B cell (primary cell): ENCODE measurements at regions not wholly inside any gene's neighbourhood (a gene's known extent, or its start where the extent isn't known, plus 50 kb on each side); places are given as distances from the start of the nearest gene placed in this dataset.
"Not testable (repeated sequence)": the region's sequence is repeated elsewhere in the genome, so short reads cannot be mapped to it uniquely, and the experiment has no call there.

Source experiments
- ATAC-seq: fragments of 200-7000 bp; cut with Tn5 transposase; one replicate; pipeline ENCODE4 v1.10.0; 2021; ENCODE audit warnings: low read depth, mild to moderate bottlenecking, moderate number of reproducible peaks, moderate library complexity
- CTCF ChIA-PET: fragments of 350-600 bp; sonication (Branson Sonifier 250); formaldehyde crosslinking; loops from one replicate; lab custom pipeline; 2021; ENCODE audit warnings: antibody characterized with exemption, inconsistent platforms; lab: Charles Lee
- POLR2A ChIA-PET: fragments of 350-600 bp; sonication (Branson Sonifier 250); formaldehyde crosslinking; loops from one replicate; lab custom pipeline; 2021; ENCODE audit warnings: antibody characterized with exemption; lab: Charles Lee
- DNase-seq: peaks from one replicate; pipeline ENCODE4 v3.0.0; 2013
- H2AFZ ChIP-seq: 2 replicates; pipeline ENCODE4 v1.6.1; 2012; ENCODE audit warnings: mild to moderate bottlenecking, low read depth, low read length; ENCODE audit not compliant: insufficient read depth, poor library complexity, severe bottlenecking
- H3K27ac ChIP-seq, 2 donors: 1 replicate in 1 of 2; 2 replicates in 1 of 2; pipeline ENCODE4 v1.5.1; 2012 to 2013; ENCODE audit warnings: low read length in 2 of 2, mild to moderate bottlenecking in 2 of 2, moderate library complexity in 1 of 2
- H3K27me3 ChIP-seq, 4 experiments: fragments of 200-600 bp in 1 of 4; sonication (generic) in 1 of 4; replicated peaks in 1 of 4; 1 replicate in 2 of 4; 2 replicates in 2 of 4; pipeline versions ENCODE4 v1.6.1 to v1.7.0; 2013 to 2016; ENCODE audit warnings: low read length in 3 of 4, mild to moderate bottlenecking in 2 of 4, mixed read lengths in 1 of 4, moderate library complexity in 1 of 4; ENCODE audit not compliant: insufficient read depth in 4 of 4, control insufficient read depth in 3 of 4; ENCODE audit errors: control extremely low read depth in 1 of 4
- H3K36me3 ChIP-seq, 2 experiments: replicated peaks in 1 of 2; 1 replicate in 1 of 2; 2 replicates in 1 of 2; pipeline versions ENCODE4 v1.6.1 to v1.7.1; 2013; ENCODE audit warnings: low read length in 1 of 2; ENCODE audit not compliant: insufficient read depth in 2 of 2, control insufficient read depth in 1 of 2; ENCODE audit errors: control extremely low read depth in 1 of 2, extremely low read depth in 1 of 2
- H3K4me1 ChIP-seq, 2 donors: fragments of 200-600 bp in 1 of 2; sonication (generic) in 1 of 2; 1 replicate in 1 of 2; 2 replicates in 1 of 2; pipeline versions ENCODE4 v1.5.1 to v1.6.1; 2013 to 2017; ENCODE audit warnings: low read length in 2 of 2; ENCODE audit not compliant: control insufficient read depth in 2 of 2, insufficient read depth in 2 of 2
- H3K4me2 ChIP-seq: replicated peaks from 2 replicates; pipeline ENCODE3; 2012; ENCODE audit warnings: mild to moderate bottlenecking, low read depth, low read length; ENCODE audit not compliant: poor library complexity, severe bottlenecking
- H3K4me3 ChIP-seq, 5 experiments: fragments of 200-600 bp in 1 of 5; sonication (generic) in 1 of 5; 1 replicate in 3 of 5; 2 replicates in 2 of 5; pipeline versions ENCODE4 v1.5.1 to v1.7.0; 2011 to 2016; ENCODE audit warnings: low read length in 4 of 5, mild to moderate bottlenecking in 4 of 5, low read depth in 2 of 5, control low read depth in 1 of 5, moderate library complexity in 1 of 5; ENCODE audit not compliant: insufficient read depth in 1 of 5; ENCODE audit errors: control extremely low read depth in 1 of 5, extremely low read depth in 1 of 5
- H3K79me2 ChIP-seq: fragments of 200-600 bp; sonication (generic); one replicate; pipeline ENCODE4 v1.6.0; 2016; ENCODE audit warnings: low read length; ENCODE audit not compliant: control insufficient read depth, insufficient read depth
- H3K9ac ChIP-seq: fragments of 200-600 bp; sonication (generic); 2 replicates; pipeline ENCODE4 v1.6.1; 2017; ENCODE audit warnings: mild to moderate bottlenecking, low read length, moderate library complexity
- H3K9me3 ChIP-seq, 3 donors: one replicate each; pipeline versions ENCODE4 v1.6.1 to v1.7.1; 2013; ENCODE audit warnings: low read length in 2 of 3; ENCODE audit not compliant: control insufficient read depth in 2 of 3, insufficient read depth in 1 of 3; ENCODE audit errors: control extremely low read depth in 1 of 3
- H4K20me1 ChIP-seq: 2 replicates; pipeline ENCODE4 v1.6.0; 2012; ENCODE audit warnings: mild to moderate bottlenecking, low read length; ENCODE audit not compliant: insufficient read depth, control insufficient read depth, poor library complexity, severe bottlenecking
- H3K27ac Mint-ChIP-seq: one replicate; pipeline ENCODE4 v1.8.0; 2021; ENCODE audit warnings: mixed read lengths
- H3K27me3 Mint-ChIP-seq: one replicate; pipeline ENCODE4 v1.8.0; 2021; ENCODE audit warnings: mixed read lengths
- H3K4me1 Mint-ChIP-seq: one replicate; pipeline ENCODE4 v1.8.0; 2021; ENCODE audit warnings: mixed read lengths
- H3K4me3 Mint-ChIP-seq: one replicate; pipeline ENCODE4 v1.8.0; 2021; ENCODE audit warnings: mixed read lengths
- H3K9me3 Mint-ChIP-seq: one replicate; pipeline ENCODE4 v1.8.0; 2022; ENCODE audit warnings: mixed read lengths; ENCODE audit not compliant: insufficient read depth
- EZH2 ChIP-seq: IDR thresholded peaks from 2 replicates; pipeline ENCODE4 v1.6.1; 2012; ENCODE audit warnings: borderline replicate concordance, low read depth, mild to moderate bottlenecking, moderate library complexity, low read length; ENCODE audit not compliant: insufficient read depth, poor library complexity, severe bottlenecking
- WGBS: methylation state at CpG from one replicate; pipeline ENCODE4 v1.1.5; 2013; ENCODE audit warnings: missing lambda C conversion rate; ENCODE audit not compliant: insufficient coverage; 5-methylcytosine and 5-hydroxymethylcytosine counted together
- intact Hi-C: fragments of 100-400 bp; cut with micrococcal nuclease; formaldehyde crosslinking; loops from one replicate; pipeline ENCODE4 v1.10.0; 2022
- TF ChIP-seq, protein P1 (sequence below): fragments of 200-600 bp; IDR thresholded peaks from one replicate; pipeline ENCODE4 v1.8.0; 2022; ENCODE audit warnings: antibody characterized with exemption, mild to moderate bottlenecking

DNA sequence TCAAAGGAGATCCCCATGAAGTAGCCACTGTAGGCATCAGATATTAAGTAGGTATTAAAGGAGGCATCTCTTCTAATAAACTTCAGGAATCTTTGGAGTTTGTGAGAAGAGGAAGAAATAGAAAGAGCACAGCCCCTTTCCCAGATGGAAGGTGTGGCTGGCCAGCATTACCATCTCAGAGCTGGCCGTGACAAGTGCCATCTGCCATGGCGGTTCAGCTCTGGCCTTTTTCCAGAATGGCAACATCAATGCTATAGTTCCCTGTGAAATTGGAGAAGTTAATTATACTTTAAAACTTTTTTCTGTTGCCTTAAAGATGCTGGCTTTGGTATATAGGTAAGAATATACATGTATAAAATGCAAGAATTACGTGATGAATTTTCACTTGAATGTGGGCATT lies 51.9 kb upstream of the MCUR1 start:
- Histone ChIP-seq H3K9me3 (no peaks in the 10 kb centered on the region), H3K4me2 (no peak overlapping the region), H3K27ac (no peak overlapping the region), H3K9ac (no peak overlapping the region), H4K20me1 (no peaks in the 10 kb centered on the region), H2AFZ (no peak overlapping the region), H3K27me3 (peaks cover 0 to 5% (median 1%) of the 10 kb centered on the region in 4 experiments), H3K36me3 (no peaks in the 10 kb centered on the region), H3K4me3 (no peak overlapping the region), H3K4me1 (no peaks in the 10 kb centered on the region), H3K79me2 (no peaks in the 10 kb centered on the region)
- Mint-ChIP-seq H3K4me1 (peaks cover 3% of the 10 kb centered on the region), H3K27ac (no peak overlapping the region), H3K27me3 (peaks cover 24% of the 10 kb centered on the region), H3K4me3 (no peak overlapping the region), H3K9me3 (no peaks in the 10 kb centered on the region)
- DNase-seq, result no peak
- POLR2A ChIA-PET, result no interaction called here
- intact Hi-C loops, result no loop called here
- CTCF ChIA-PET, result interaction anchor here (0.6 kb wide), 1 partner anchor 201 kb away, joined by 6 read pairs; no protein-coding TSS in a partner anchor
- WGBS, result 92% methylated on average over 2 of the region's 3 CpGs
- ATAC-seq, result no peak
- no peak for TF ChIP-seq EZH2
- TF ChIP-seq, protein P1, sequence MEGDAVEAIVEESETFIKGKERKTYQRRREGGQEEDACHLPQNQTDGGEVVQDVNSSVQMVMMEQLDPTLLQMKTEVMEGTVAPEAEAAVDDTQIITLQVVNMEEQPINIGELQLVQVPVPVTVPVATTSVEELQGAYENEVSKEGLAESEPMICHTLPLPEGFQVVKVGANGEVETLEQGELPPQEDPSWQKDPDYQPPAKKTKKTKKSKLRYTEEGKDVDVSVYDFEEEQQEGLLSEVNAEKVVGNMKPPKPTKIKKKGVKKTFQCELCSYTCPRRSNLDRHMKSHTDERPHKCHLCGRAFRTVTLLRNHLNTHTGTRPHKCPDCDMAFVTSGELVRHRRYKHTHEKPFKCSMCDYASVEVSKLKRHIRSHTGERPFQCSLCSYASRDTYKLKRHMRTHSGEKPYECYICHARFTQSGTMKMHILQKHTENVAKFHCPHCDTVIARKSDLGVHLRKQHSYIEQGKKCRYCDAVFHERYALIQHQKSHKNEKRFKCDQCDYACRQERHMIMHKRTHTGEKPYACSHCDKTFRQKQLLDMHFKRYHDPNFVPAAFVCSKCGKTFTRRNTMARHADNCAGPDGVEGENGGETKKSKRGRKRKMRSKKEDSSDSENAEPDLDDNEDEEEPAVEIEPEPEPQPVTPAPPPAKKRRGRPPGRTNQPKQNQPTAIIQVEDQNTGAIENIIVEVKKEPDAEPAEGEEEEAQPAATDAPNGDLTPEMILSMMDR, result no peak

DNA sequence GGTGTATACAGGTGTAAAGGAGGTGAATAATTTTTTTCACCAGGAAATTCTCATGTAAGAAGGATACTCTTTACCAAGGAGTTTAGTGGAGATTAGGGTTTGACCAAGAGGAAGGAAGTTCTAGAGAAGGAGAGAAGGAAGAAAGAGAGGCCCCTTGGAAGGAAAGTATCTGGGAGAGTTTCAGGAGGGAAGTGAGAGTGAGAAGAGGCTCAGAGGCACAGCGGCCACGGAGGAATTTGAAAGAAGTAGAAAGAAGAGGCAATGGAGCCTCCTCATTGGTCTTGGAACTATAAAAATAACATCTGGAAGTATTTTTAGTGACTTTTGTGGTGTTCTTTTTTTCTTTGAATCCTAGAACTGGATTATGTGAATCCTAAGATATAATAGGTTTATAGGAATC lies 50.8 kb upstream of the MCUR1 start:
- peaks cover 0 to 2% of the 10 kb centered on the region in 2 donors for H3K4me1 ChIP-seq
- H3K27me3 Mint-ChIP-seq, result peaks cover 35% of the 10 kb centered on the region
- intact Hi-C loops, result no loop called here
- no peak overlapping the region for H2AFZ ChIP-seq
- no peak overlapping the region for H3K27ac Mint-ChIP-seq
- no peak overlapping the region for H3K27ac ChIP-seq
- no peak overlapping the region for H3K4me3 ChIP-seq
- H3K4me1 Mint-ChIP-seq, result peaks cover 6% of the 10 kb centered on the region
- ATAC-seq (no peak), DNase-seq (no peak)
- H3K4me3 Mint-ChIP-seq, result no peak overlapping the region
- no peaks in the 10 kb centered on the region for H3K36me3 ChIP-seq
- WGBS, result 10% methylated on average over 2 of the region's 2 CpGs
- CTCF ChIA-PET, result no interaction called here
- no peaks in the 10 kb centered on the region for H4K20me1 ChIP-seq
- TF ChIP-seq, protein P1, result no peak
- TF ChIP-seq EZH2, result no peak
- peaks cover 0 to 15% (median 11%) of the 10 kb centered on the region in 4 experiments for H3K27me3 ChIP-seq
- H3K4me2 ChIP-seq, result no peak overlapping the region
- POLR2A ChIA-PET, result no interaction called here
- no peak overlapping the region for H3K9ac ChIP-seq
- no peaks in the 10 kb centered on the region for H3K79me2 ChIP-seq
- H3K9me3 Mint-ChIP-seq, result no peaks in the 10 kb centered on the region
- H3K9me3 ChIP-seq, result peaks cover 0 to 5% (median 0%) of the 10 kb centered on the region in 3 donors

DNA sequence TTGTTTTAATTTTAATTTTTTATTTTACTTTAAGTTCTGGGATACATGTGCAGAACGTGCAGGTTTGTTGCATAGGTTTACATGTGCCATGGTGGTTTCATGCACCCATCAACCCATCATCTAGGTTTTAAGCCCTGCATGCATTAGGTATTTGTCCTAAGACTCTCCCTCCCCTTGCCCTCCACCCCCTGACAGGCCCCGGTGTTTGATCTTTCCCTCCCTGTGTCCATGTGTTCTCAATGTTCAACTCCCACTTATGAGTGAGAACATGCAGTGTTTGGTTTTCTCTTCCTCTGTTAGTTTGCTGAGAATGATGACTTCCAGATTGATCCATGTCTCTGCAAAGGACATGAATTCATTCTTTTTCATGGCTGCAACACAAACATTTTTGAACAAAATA lies 50.3 kb upstream of the MCUR1 start:
- H2AFZ ChIP-seq, H3K4me2 ChIP-seq, H3K9me3 ChIP-seq, H4K20me1 ChIP-seq, H3K4me3 Mint-ChIP-seq, CTCF ChIA-PET, H3K36me3 ChIP-seq, ATAC-seq, POLR2A ChIA-PET, H3K9ac ChIP-seq, DNase-seq, H3K79me2 ChIP-seq, H3K4me1 ChIP-seq, H3K27ac ChIP-seq, H3K27ac Mint-ChIP-seq, H3K4me1 Mint-ChIP-seq, H3K4me3 ChIP-seq, H3K9me3 Mint-ChIP-seq, intact Hi-C loops: not testable (repeated sequence)
- WGBS, result no CpG with 5 or more reads among the region's 2 CpGs
- H3K27me3 ChIP-seq, result peaks cover 0 to 16% (median 15%) of the 10 kb centered on the region in 4 experiments
- peaks cover 35% of the 10 kb centered on the region for H3K27me3 Mint-ChIP-seq
